HG02642 (cell line): ENCODE measurements at regions not wholly inside any gene's neighbourhood (a gene's known extent, or its start where the extent isn't known, plus 50 kb on each side); places are given as distances from the start of the nearest gene placed in this dataset.
"Not testable (repeated sequence)": the region's sequence is repeated elsewhere in the genome, so short reads cannot be mapped to it uniquely, and the experiment has no call there.

Source experiments
- ATAC-seq: cut with Tn5 transposase; IDR thresholded peaks from one replicate; pipeline ENCODE4 v1.9.1; 2021; ENCODE audit warnings: mild to moderate bottlenecking; ENCODE audit not compliant: unreplicated experiment, poor library complexity

DNA sequence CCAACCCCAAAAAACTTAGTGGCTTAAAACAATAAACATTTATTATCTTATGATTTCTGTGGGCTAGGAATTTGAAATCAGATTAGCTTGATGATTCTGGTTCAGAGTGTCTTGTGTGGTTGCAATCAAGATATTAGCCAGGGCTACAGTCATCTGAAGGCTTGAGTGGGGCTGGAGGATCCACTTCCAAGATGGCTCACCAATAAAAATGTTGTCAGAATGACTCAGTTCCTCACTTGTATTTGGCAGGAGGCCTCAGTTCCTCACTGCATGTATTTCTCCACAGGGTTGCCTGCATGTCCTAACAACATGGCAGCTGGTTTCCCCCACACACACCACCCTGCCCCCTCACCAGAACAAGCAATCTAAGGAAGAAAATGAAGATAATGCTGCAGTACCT is 98.2 kb upstream of the NIPBL start:
- ATAC-seq: no peak

GRCh38 chr5:36782612-36783011 is 94.0 kb upstream of the NIPBL start:
- not testable (repeated sequence) for ATAC-seq

GRCh38 chr5:36786448-36787012 is 90.0 kb upstream of the NIPBL start:
- ATAC-seq: no peak

DNA sequence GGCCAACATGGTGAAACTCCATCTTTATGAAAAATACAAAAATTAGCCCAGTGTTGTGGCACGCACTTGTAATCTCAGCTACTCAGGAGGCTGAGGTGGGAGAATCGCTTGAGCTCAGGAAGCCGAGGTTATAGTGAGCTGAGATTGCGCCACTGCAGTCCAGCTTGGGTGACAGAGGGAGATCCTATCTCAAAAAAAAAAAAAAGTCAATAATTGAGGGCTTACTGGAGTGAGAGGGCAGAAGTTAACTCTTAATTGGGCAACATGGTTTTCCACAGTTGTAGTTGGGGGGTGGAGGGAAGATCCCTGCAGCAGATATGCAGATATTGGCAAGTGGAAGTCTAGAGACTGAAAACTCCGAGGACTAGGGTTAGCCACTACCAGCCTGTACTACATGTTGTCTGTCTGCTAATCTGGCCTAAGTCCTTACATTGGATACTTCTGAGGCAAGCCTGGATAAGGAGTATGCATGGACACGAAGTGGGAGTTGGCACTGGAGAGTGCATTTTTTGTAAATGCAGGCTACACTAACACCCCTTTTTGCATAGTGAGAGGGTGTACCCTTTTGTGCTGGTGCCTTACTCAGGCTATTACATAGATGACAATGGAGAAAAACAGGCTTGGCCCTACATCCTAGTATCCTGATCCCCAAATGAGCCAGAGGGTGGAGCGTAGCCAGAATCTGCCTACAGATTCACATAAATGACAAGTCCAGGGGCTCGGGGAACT is 89.0 kb upstream of the NIPBL start:
- no peak for ATAC-seq

GRCh38 chr5:36790847-36791246 is 85.7 kb upstream of the NIPBL start:
- no peak for ATAC-seq

- no peak for ATAC-seq
Observed at GRCh38 chr5:36792560-36793180, 83.9 kb upstream of the NIPBL start.

DNA sequence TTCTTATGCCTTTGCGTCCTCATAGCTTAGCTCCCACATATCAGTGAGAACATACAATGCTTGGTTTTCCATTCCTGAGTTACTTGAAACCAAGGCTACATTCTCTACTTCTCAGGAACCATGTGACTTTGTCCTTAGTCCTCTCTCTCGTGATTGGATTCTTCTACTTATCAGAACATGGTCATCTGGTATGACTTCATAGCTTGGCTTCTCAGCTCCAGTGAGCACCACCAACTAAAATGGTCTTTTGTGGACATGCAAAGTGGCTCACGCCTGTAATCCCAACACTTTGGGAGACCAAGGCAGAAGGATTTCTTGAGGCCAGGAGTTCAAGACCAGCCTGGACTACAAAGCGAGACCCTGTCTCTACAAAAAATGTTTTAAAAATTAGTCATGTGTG is 81.2 kb upstream of the NIPBL start:
- no peak for ATAC-seq

DNA sequence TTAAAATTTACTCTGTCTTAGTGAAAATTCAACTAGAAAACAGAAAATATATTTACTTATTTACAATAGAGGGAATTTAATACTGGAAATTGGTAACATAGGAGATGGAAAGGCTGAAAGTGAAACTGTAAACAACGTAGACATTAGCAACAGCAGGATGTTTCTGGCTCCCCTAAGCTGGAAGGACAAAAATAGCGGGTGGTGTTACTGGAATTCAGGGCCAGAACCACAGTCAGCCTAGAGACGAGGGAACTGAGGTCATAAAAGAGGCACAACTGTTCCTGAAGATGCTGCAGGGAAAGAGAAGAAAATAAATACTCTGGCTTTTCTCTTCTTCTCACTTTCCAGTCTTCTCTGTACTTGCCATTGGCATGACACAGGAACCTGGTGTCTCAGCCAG is 80.4 kb upstream of the NIPBL start:
- no peak for ATAC-seq

DNA sequence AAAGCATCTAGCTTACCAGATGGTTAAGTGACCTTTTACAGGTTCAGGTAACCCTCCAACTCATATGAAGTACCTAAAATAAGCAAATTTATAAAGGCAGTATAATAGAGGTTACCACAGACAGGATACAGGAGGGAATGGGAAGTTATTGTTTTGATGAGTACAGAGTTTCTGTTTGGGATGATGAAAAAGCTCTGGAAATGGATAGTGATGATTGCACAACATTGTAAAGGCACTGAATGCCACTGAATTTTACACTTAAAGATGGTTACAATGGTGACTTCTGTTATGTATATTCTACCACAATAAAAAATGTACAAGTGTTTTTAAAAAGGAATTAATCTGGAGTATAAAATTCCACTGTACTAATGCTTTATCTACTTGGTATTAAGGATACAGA is 75.0 kb upstream of the NIPBL start:
- ATAC-seq: no peak

DNA sequence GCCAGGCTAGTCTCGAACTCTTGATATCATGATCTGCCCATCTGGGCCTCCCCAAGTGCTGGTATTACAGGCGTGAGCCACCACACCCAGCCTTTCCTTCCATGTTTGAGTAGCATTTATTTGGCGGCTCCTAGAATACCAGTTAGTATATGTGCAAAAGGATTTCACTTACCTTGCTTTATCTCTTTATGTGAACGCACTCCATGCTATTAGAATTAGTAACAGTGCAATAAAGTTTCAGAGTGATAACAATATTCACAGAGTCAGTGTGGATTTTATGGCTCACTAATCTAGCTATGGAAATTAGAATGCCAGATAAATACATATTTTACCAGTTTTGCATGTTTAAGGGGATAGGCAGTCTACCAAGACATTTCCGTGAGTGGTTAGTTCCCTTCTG is 74.4 kb upstream of the NIPBL start:
- no peak for ATAC-seq

- not testable (repeated sequence) for ATAC-seq
Observed at GRCh38 chr5:36813249-36813648, 63.3 kb upstream of the NIPBL start.

- ATAC-seq: no peak
Observed at GRCh38 chr5:36815871-36816270, 60.7 kb upstream of the NIPBL start.

DNA sequence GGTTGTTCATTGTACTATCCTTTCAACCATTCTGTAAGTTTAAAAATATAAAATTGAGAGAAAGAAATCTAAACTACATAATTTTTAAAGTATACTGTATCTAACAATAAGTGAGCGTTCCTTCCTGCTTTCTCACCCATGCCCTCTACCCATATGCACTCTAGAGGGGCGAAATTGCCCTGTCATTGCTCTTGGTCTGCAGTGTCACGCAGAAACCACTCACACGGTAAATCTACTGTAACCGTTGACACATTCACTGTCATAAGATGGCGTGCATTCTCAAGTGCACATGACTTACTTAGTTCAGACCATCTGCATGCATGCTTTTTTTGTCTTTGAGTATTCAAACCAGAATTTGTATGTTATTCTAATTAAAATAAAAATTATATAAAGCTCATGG is 55.7 kb upstream of the NIPBL start:
- ATAC-seq: no peak

- ATAC-seq: no peak
Observed at GRCh38 chr5:36826694-36827093, 49.9 kb upstream of the NIPBL start.
